ENCODE measurements at regions not wholly inside any gene's neighbourhood (a gene's known extent, or its start where the extent isn't known, plus 50 kb on each side); places are given as distances from the start of the nearest gene placed in this dataset.

GRCh38 chr13:53759016-53759415 lies 730.4 kb downstream of the OLFM4 start:
- TF ChIP-seq EP300 (IDR thresholded peaks at IDR 0.05) (no peak), POLR2AphosphoS5 (IDR thresholded peaks at IDR 0.05) (no peak), CTCF (IDR thresholded peaks at IDR 0.05) (no peak), POLR2A (IDR thresholded peaks at IDR 0.05) (no peak)
- Histone ChIP-seq H3K27ac (no peak overlapping the region), H3K9me3 (no peaks in the 10 kb centered on the region), H3K4me1 (no peaks in the 10 kb centered on the region), H3K36me3 (no peaks in the 10 kb centered on the region), H3K4me3 (no peak overlapping the region), H3K27me3 (no peaks in the 10 kb centered on the region)
- WGBS, 2 donors, result 33 to 41% methylated on average over 2 of the region's 2 CpGs
- no peak for ATAC-seq (ENCODE audit: low FRiP score in 2 of 2)
- no peak for DNase-seq

- ATAC-seq (ENCODE audit: low FRiP score in 2 of 2), result no peak
- Histone ChIP-seq H3K4me1 (no peaks in the 10 kb centered on the region), H3K36me3 (no peaks in the 10 kb centered on the region), H3K9me3 (no peaks in the 10 kb centered on the region), H3K4me3 (no peak overlapping the region), H3K27ac (no peak overlapping the region), H3K27me3 (no peaks in the 10 kb centered on the region)
- TF ChIP-seq POLR2AphosphoS5 (IDR thresholded peaks at IDR 0.05) (no peak), CTCF (IDR thresholded peaks at IDR 0.05) (no peak), EP300 (IDR thresholded peaks at IDR 0.05) (no peak), POLR2A (IDR thresholded peaks at IDR 0.05) (no peak)
- no peak for DNase-seq
- WGBS, 2 donors, result 85 to 88% methylated on average over 1 of the region's 1 CpG
Observed at GRCh38 chr13:53775807-53776206, 747.2 kb downstream of the OLFM4 start.

- Histone ChIP-seq H3K4me3 (no peak overlapping the region), H3K9me3 (no peaks in the 10 kb centered on the region), H3K36me3 (no peaks in the 10 kb centered on the region), H3K27ac (no peak overlapping the region), H3K27me3 (no peaks in the 10 kb centered on the region), H3K4me1 (no peaks in the 10 kb centered on the region)
- WGBS, 2 donors, result 67 to 74% methylated on average over 2 of the region's 2 CpGs
- no peak for TF ChIP-seq POLR2AphosphoS5 (IDR thresholded peaks at IDR 0.05)
- no peak for TF ChIP-seq POLR2A (IDR thresholded peaks at IDR 0.05)
- TF ChIP-seq EP300 (IDR thresholded peaks at IDR 0.05), result no peak
- no peak for TF ChIP-seq CTCF (IDR thresholded peaks at IDR 0.05)
- DNase-seq (no peak), ATAC-seq (ENCODE audit: low FRiP score in 2 of 2) (no peak)
Observed at GRCh38 chr13:53778937-53779336, 750.3 kb downstream of the OLFM4 start.

- Histone ChIP-seq H3K27me3 (no peaks in the 10 kb centered on the region), H3K36me3 (no peaks in the 10 kb centered on the region), H3K27ac (no peak overlapping the region), H3K4me3 (no peak overlapping the region), H3K4me1 (no peaks in the 10 kb centered on the region), H3K9me3 (no peaks in the 10 kb centered on the region)
- WGBS, 2 donors, result 16 to 20% methylated on average over 6 of the region's 6 CpGs
- no peak for DNase-seq
- TF ChIP-seq EP300 (IDR thresholded peaks at IDR 0.05) (no peak), CTCF (IDR thresholded peaks at IDR 0.05) (no peak), POLR2A (IDR thresholded peaks at IDR 0.05) (no peak), POLR2AphosphoS5 (IDR thresholded peaks at IDR 0.05) (no peak)
- ATAC-seq (ENCODE audit: low FRiP score in 2 of 2), result no peak
Observed at GRCh38 chr13:53781941-53782340, 753.3 kb downstream of the OLFM4 start.

- Histone ChIP-seq H3K9me3 (no peaks in the 10 kb centered on the region), H3K36me3 (no peaks in the 10 kb centered on the region), H3K27me3 (no peaks in the 10 kb centered on the region), H3K4me1 (no peaks in the 10 kb centered on the region), H3K4me3 (peak overlapping the region in 2 of 4 donors; percentile 20 to 27), H3K27ac (no peak overlapping the region)
- WGBS, 2 donors, result 1 to 3% methylated on average over 9 of the region's 9 CpGs
- DNase-seq, result no peak
- peak in 1 of 2 donors; percentile 76 for ATAC-seq (ENCODE audit: low FRiP score in 2 of 2)
- TF ChIP-seq POLR2AphosphoS5 (IDR thresholded peaks at IDR 0.05), result no peak
- no peak for TF ChIP-seq POLR2A (IDR thresholded peaks at IDR 0.05)
- TF ChIP-seq CTCF (IDR thresholded peaks at IDR 0.05), result peak; percentile 31 to 59 (median 53)
Observed at GRCh38 chr13:53782488-53782961, 753.9 kb downstream of the OLFM4 start.

Measured in upper lobe of left lung (tissue), 6 donors.